RPMI7951 (cell line): ENCODE measurements at regions not wholly inside any gene's neighbourhood (a gene's known extent, or its start where the extent isn't known, plus 50 kb on each side); places are given as distances from the start of the nearest gene placed in this dataset.
"Not testable (repeated sequence)": the region's sequence is repeated elsewhere in the genome, so short reads cannot be mapped to it uniquely, and the experiment has no call there.

Experiments used
- DNase-seq: peaks from one replicate; pipeline ENCODE4 v3.0.0-alpha.2; 2012; ENCODE audit warnings: low read depth

DNA sequence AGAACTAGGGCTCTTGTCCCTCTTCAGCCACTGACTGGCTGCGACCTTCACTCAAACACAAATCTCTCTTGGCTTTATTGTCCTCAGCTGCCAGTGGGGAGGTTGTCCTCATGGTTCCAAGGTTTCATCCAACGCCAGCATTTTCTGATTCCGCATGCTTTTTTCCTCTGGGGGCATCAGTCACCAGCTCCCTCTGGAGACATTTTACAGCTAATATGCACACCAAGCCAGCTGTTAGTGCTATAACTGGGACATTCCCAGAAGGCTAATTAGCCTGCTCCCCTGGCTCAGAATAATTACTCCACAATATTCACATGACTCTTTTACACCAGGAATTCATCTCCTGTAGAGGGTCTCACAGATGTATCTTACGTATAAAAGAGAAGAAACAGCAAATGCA lies 193.6 kb upstream of the ANKRD55 start:
- DNase-seq, result no peak

DNA sequence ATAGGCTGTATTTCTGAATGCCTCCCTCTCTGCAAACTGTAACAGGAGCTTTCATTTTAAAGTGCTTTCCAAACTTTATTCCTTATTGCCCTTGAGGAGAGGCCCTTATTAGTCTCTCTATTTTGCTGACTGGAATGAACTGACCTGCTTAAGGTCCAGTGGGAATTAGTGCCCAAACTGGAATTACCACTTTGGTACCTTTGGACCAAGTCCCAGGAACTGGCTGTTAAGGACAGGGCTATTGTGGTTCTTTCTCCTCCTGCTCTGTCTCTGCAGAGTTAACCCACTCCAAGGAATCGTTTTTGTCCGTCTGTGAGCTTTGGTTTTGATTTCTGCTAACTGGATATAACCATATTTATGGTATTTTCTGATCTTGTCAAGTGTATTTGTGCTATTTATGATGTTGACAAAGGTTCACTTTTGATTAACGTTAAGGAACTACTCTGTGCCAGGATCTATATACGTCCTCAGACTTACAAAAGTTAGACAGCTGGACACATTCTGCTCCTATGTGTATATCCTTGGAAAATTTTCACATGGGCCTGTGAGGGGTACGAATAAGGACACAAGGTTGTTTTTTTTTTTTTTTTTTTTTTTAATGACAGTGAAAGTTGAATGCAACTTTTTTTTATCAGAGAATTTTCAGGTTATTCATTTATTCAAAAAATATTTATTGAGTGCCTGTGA lies 189.1 kb upstream of the ANKRD55 start:
- DNase-seq, result no peak

DNA sequence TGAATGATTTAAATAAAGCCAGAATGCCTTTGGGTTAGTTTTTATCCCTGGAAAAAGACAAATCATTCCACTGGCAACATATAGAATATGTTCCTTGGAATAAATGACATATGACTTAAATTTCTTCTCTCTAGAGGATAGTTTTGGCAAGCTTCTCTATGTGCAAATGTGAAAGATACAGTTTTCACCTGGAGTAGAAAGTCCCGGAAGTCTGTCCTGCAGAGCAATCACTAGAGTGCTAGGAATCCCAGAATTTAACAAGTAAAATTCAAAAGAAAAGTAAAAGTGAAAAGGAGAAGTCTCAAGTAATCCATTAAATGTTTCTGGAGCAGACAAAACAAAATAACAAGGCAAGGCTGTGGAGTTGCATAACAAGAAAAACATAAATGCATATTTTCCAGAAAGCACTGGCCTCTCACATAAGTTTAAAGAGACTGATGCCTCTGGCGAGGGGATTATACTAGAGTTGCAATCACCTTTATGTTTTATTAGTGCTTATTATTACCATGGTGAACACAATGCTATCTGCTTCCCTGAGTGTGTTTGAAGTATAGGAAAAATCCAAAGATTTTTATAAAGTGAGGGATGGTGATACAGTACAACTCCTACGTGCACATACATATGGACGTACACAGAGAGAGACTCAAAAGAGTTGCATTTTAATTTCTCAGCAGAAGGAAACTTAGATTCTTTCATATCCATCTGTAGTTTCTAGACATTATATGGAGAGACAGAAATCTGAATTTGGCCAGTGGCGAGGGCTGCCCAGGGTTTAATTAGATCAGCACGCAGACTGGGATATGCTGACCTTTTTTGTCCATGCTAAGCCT lies 188.3 kb upstream of the ANKRD55 start:
- DNase-seq, result no peak

DNA sequence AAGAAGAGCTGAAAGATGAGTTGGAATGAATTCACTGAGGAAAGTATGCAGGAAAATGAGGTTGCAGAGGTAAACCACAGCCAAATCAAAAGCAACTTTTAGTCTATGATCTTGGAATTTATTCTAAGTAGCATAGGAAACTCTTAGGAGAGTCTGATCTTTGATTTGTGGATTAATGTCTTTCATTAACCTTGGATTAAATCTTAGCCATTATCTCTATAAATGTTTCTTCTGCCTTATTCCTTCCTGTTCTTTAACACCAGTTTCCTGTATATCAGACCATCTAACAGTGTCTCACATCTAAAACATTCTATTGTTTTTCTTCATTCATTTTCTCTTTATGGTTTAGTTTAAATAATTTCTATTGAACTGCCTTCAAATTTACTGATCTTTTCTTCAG lies 187.2 kb upstream of the ANKRD55 start:
- DNase-seq, result no peak

DNA sequence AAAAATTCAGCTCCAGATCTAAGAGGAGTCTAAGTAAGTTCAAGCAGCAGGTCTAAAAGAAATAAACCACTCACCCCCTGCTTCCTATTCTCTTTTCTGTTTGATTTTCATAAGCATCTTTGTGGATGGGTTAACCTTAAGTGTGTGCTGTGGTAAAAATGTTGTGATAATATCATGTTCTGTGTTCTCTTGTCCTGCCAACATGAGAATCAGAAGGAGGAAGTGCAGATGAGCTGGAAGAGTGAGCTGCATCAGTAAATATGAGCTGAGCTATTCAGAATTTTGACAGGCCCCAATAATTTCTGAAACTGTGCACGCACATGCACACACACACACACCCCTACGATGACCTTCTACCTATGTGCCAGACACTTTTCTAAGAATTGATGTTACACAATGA lies 186.5 kb upstream of the ANKRD55 start:
- DNase-seq, result no peak

DNA sequence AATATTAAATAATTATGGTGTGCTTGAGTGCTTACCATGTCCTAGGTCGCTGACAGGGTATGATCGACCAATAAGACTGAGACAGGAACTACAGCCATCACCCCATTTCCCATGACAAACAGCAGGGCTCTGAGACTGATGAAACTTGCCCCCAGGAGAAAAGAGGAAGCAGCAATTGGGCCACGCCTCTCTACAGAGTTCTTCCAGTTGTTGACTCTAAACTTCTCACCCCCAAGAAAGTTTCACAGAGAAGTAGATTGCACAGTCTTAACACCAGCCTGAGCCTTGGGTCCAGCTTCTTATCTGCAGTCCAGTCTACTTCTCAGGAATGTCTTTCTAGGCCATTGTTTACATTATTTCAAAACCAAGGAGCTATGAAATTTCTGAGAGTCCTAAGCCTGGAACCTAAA lies 182.2 kb upstream of the ANKRD55 start:
- DNase-seq, result peak; percentile 13

DNA sequence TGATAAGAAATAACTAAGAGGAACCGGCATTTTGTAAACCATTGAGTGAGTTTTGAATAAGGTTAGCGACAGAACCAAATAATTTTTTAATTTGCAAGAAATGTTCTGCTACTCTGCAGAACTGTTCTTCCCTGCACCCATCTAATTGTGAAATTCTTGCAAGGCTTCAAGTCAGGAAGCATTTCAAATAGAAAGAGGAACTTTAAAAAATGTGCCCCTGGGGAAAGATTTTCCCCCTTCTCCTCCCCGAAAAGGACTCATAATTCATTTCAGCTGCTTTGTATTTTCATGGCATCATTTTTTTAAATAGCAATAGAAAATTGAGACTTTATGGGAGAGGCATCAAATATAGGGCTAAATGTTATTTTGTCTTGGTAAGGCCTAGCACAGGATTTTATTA lies 180.9 kb upstream of the ANKRD55 start:
- DNase-seq, result no peak

DNA sequence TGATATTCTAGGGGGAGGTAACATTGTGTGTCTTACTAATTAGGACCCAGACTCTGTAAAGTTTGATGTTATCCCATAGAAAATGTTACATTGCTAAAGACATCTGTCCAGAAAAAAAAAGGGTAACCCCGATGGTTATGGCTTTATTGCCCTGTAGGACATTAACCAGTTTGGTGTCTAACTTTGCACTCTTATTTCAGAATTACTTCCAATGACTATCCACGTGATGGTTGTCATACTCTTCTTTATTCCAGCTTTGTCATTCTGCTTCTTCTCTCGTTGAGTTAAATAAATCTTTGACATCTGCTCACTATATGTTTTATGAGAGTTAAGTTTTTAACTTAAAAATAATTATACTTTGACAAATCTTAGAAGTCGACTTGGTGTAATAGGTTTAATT lies 180.4 kb upstream of the ANKRD55 start:
- DNase-seq, result no peak

DNA sequence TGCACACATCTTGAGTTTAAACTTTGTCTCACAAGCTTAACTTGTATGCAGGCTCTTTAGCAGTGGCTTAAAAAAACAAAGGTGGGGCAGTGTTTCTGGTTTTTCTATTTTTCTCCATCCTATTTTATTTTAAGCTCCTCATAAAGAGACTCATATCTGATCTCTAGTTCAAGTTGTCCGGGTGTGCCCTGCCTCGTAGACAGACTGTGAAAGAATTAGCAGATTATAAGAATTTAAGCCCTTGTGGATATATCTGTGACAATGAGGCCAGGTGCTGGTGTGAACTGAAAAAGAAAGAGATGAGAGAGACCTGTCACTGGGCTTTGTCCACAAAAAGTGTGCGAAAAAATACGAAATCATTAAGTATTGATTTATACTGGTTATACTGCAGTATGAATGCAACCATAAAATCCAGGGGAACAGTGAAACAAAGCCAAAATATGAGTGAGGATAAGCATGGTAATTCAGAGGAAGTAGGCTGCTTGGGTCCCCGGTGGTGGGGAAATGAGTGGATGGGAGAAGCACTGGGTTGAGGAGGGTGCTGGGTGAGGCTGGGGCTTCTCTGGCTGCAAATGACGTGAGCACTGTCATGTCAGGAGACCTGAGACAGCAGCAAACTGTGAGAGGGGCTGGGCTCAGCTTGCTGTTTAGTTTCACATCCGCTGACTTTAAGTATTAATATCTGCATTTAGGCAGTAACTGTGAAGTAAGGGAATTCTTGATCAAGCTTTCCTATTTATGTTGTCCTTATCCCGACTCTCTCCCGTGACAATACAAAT lies 179.7 kb upstream of the ANKRD55 start:
- no peak for DNase-seq

DNA sequence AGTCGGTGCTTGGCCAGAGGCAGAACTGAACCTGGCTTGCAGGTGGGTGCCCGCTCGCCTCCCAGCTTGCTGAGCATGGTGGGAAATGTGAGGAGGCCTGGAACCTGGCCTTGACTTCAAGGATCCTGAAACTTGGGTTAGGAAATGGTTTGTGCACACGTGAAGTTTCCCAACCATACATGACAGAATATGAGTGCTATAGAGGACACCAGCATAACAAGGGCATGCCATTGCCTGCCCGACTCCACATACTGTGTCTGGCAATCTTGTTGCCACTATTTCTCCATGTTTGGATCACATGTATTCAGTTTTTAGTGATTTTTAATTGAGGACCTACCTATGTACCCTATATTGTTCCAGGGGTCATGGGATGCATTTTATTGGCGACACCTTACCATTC lies 177.6 kb upstream of the ANKRD55 start:
- DNase-seq, result no peak

DNA sequence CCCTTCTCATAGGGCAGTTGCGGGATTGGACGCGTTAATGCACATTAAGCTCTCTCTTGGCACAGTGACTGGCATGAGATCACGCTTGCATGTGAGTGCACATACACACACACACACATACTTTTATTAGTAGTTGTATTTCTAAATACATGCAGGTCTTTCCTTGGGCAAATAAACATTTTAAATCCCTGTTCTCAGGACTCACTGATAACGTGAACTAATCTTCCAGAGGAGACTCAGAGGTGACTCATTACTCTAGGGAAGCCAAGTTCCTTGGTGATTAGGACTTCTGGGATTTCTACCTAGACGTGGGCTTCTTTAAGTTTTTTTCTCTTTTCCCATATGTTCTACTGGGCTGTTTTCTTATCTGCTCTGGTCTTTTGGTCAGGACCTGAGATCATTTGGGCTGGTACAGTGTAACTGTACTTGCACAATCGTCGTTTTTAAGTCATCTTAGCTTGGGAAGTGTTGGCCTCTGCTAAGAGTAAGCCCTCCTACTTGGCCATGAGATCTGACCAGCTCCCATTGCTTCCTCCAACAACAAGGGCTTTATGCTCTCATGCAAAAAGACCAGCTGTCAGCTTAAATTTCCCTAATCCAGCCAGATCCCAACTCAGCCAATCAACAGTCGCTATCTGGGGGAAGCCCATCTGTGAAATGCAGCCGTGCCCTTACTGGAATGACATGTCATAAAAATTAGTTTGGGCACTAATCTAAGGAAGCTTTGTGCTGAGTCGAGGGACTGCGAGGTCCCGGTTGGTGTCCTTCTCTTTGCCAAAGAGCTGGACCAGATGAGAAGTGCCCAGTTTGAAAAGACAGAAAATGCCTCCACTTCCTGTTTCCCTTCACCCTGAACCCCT lies 176.4 kb upstream of the ANKRD55 start:
- peak; percentile 67 for DNase-seq

DNA sequence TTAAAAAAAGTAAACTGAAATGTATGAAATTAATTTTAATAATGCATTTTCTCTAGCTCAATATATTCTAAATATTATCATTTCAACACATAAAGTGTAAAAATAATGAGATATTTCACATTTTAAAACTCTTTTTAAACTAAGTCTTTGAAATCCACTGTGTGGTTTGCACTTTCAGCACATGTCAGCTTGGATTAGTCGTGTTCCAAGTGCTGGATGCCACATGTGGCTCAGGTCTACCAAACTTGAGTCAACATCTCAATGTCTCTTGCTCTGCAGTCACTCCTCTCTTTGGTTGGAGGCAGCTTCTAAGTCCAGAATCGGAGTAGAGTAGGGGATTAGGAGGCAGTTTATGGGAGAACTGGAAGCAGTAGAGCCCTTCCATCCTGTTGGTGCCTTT lies 173.7 kb upstream of the ANKRD55 start:
- no peak for DNase-seq

DNA sequence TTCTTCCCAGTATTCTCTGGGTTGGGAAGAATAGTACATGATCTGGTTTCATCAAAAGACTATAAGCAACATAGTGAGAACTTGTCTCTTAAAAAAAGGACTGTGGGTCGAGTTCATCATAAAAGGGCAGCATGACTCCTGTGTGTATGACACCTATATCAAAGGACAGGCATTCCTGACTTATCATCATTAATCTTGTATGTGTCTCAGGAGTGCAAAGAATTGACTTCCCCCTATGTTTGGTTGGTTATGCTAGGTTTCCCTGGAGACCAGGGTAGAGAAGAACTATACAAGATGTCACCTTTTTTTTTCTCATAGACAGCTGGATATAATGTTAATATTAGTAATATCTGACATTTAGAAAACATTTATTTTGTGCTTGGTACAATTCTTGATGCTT lies 173.1 kb upstream of the ANKRD55 start:
- DNase-seq, result no peak

DNA sequence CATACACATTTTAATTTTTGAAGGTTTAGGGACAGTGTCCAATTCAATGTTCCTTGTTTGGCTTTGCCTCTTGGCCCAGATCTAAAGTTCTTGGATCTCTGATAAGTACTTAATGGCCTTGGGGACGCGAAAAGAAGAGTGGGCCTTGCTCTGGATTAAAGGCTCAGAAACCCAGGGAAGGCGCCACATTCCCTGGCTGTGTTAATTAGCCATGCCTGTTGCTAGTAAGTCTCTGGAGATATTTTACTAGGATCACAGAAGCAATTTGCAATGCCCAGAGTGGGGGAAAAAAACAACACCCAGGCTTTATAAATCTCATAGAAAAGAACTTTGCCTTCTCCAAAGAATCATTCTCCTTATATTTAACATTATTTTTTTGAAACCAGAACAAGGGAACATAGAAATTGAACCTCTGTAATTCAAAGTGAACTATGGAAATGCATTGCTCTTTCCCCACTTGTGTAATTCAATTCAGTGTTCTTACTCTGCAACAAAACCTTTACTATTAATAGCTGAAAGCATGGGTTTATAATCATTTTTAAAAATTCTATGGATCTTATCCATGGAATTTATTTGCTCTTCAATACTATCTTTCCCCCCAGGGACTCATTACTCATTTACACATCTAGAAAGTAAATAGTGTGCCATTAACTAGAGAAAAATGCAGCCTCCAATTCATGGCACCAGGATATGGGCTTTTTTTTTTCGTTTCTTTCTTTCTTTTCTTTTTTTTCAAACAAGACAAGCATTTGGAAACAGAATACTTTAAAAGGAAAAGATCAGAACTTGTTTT lies 172.2 kb upstream of the ANKRD55 start:
- DNase-seq, result no peak

DNA sequence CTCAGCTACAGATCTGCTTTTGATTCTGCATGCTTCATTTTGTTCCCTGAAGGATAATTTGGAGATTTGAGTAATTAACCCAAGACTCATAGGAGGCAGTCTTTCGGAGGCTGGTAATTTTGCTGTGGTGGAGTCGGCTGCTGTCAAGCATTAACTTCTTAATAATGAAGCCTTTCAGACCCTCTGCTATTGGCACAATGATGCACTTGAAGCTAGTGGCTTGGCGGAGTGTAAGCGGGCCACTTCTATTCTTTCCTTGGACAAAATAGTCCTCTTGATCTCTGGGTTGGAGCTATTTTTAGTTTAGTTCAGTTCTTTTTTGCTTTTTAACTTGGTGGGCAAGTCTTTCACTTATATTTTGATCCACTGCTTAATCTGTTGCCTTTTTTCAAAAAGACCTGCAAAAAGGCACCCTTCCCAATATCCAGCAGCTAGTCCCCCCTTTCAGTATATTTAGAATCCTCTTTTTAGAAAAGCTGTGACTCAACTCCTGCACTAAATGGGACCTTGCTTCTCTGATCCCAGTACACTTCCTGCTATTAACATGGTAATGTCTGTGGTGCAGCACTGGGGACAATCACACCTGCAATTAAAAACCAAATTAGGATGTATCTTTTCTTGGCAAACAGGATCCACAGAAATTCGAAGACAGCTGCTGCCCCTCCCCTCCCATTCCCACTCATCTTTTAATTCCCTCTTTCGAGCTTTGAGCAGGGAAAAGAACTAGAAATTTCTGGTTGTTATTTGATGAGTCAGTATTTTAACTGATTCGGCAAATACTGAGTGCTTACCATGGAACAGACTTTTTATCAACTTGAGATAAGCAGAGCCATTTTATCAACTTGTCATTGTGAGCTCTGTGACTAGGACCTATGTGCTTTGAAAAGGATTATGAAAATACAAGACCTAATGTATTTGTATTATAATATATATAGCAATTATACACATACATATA lies 169.4 kb upstream of the ANKRD55 start:
- peak; percentile 42 for DNase-seq

DNA sequence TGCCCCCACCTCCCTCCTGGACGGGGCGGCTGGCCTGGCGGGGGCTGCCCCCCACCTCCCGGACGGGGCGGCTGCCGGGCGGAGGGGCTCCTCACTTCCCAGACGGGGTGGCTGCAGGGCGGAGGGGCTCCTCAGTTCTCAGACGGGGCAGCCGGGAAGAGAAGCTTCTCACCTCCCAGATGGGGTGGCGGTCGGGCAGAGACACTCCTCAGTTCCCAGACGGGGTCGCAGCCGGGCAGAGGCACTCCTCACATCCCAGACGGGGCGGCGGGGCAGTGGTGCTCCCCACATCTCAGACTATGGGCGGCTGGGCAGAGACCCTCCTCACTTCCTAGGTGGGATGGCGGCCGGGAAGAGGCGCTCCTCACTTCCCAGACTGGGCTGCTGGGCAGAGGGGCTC lies 164.7 kb upstream of the ANKRD55 start:
- not testable (repeated sequence) for DNase-seq

DNA sequence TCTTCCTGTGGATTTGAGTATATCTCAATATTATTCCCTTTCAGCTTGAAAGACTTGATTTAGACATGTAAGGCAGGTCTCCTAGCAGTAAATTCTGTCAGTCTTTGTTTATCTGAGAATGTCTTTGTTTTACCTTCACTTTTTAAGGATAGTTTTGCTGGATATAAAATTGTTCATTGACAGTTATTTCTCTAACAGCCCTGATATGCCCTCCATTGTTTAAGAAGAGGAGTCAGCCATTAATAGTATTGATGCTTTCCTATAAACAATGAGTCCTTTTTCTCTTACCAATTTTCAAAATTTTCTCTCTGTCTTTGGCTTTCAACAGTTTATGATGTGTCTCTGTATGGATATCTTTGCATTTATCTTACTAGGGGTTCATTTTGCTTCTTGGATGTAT lies 163.5 kb upstream of the ANKRD55 start:
- no peak for DNase-seq

DNA sequence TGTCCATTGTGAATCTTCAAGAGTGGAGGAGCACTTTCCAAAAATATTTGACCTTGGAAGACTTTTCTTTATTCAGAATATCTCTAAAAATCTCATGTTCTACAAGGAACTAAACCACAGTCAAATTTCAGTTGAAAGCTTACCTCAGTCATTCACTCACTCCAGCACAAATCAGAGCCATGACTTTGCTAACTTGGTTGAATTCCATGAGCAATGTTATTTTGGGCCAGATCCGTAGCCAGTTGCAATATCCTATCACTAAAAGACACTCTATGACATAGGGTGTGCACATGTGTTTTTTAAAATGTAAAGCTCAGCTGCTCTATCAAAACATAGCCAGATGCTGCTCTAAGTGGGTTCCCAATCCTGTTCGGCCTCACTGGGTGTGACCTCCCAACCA lies 156.1 kb upstream of the ANKRD55 start:
- DNase-seq, result no peak

DNA sequence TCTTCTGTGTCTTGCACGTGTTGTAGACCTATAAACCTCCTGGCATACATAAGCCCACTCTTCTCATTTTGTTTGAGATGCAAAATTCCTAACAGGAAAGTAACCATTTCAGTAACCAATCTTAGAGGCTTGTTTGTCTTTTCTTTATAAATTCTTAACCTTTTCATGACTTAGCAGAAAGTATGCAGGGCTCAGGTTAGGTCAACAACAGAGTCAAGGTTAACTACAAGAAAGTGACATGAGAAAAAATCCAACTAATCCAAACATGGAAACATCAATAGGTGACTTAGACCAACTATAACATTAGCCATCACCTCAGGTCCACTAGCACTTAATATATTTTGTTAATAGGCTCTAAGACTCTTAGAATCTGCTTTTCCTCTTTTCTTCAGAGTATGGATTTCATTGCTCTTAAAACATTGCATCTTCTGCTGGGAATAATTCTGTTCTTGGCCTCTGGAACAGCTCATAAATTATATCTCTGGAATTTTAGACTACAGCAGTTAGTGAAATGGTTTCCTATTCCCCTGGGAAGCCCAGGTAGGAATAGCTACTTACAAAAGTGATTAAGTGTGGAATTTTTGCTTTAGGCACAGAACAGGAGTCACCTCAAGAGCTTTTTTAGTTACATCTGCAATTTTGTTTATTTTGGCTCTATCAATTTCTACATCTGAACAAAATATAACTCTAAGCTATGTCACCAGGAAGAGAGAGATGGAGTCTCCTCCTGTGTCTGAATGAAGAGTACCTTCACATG lies 155.3 kb upstream of the ANKRD55 start:
- DNase-seq, result no peak
